Activated T-helper 2 cell treated with anti-CD3 and anti-CD28 coated beads, Interferon-gamma antibody, Interleukin-2, Interleukin-4, amounts not matched to agents 10 μg/mL and 5 μg/mL and 100 μg/mL, durations not matched to agents 14 hours and 24 hours and 36 hours (primary cell): ENCODE measurements at regions not wholly inside any gene's neighbourhood (a gene's known extent, or its start where the extent isn't known, plus 50 kb on each side); places are given as distances from the start of the nearest gene placed in this dataset.

ENCODE experiments used
- DNase-seq: peaks from one replicate; pipeline ENCODE4 v3.0.0; 2021; ENCODE audit warnings: low spot score
- H3K27ac Mint-ChIP-seq: one replicate; pipeline ENCODE4 v1.8.0; 2021; ENCODE audit warnings: mixed read lengths
- H3K27me3 Mint-ChIP-seq: one replicate; pipeline ENCODE4 v1.8.0; 2021; ENCODE audit warnings: low read depth, mixed read lengths
- H3K36me3 Mint-ChIP-seq: one replicate; pipeline ENCODE4 v1.8.0; 2021; ENCODE audit warnings: low read depth, mixed read lengths
- H3K4me1 Mint-ChIP-seq: one replicate; pipeline ENCODE4 v1.8.0; 2021; ENCODE audit warnings: low read depth, mixed read lengths
- H3K4me3 Mint-ChIP-seq: one replicate; pipeline ENCODE4 v1.8.0; 2021; ENCODE audit warnings: low read depth, mild to moderate bottlenecking, moderate library complexity, mixed read lengths
- H3K9me3 Mint-ChIP-seq: one replicate; pipeline ENCODE4 v1.8.0; 2021; ENCODE audit warnings: mixed read lengths
- intact Hi-C: fragments of 100-400 bp; cut with micrococcal nuclease; formaldehyde crosslinking; loops from one replicate; pipeline ENCODE4 v1.15.1; 2023

DNA sequence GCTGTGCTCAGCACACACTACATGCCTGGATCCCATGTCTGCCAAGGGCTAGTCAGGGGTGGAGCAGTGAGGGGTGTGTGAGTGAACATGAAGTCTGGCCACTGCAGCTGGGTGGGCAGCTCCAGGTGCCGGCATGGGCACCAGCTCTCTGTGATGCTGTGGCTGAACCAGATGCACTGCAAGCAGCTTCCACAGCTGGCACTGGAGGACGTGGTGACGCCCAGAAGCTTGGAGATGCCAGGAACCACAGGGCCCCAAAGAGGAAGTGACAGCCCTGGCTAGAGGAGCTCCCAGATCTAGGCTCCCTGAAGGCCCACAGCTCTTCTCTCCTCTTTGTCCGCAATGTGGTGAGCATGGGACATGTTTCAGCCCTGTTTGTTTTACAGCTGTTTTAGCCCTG lies 776.3 kb upstream of the POU3F3 start:
- H3K9me3 Mint-ChIP-seq, result peaks cover 17% of the 10 kb centered on the region
- no peak overlapping the region for H3K27ac Mint-ChIP-seq
- no peaks in the 10 kb centered on the region for H3K36me3 Mint-ChIP-seq
- intact Hi-C loops, result no loop called here
- H3K4me1 Mint-ChIP-seq, result no peaks in the 10 kb centered on the region
- H3K4me3 Mint-ChIP-seq, result no peak overlapping the region
- DNase-seq, result no peak
- no peaks in the 10 kb centered on the region for H3K27me3 Mint-ChIP-seq

- Mint-ChIP-seq H3K4me1 (no peaks in the 10 kb centered on the region), H3K36me3 (no peaks in the 10 kb centered on the region), H3K27ac (no peak overlapping the region), H3K4me3 (no peak overlapping the region), H3K27me3 (no peaks in the 10 kb centered on the region), H3K9me3 (peaks cover 17% of the 10 kb centered on the region)
- no peak for DNase-seq
- intact Hi-C loops, result no loop called here
Measured at GRCh38 chr2:104078431-104079157, 775.3 kb upstream of the POU3F3 start.

- Mint-ChIP-seq H3K4me1 (no peaks in the 10 kb centered on the region), H3K9me3 (peaks cover 3% of the 10 kb centered on the region), H3K27ac (no peak overlapping the region), H3K36me3 (no peaks in the 10 kb centered on the region), H3K27me3 (no peaks in the 10 kb centered on the region), H3K4me3 (no peak overlapping the region)
- intact Hi-C loops, result no loop called here
- DNase-seq, result no peak
Measured at GRCh38 chr2:104088745-104089144, 765.2 kb upstream of the POU3F3 start.

- Mint-ChIP-seq H3K4me1 (no peaks in the 10 kb centered on the region), H3K36me3 (no peaks in the 10 kb centered on the region), H3K9me3 (peaks cover 13% of the 10 kb centered on the region), H3K27me3 (no peaks in the 10 kb centered on the region), H3K4me3 (no peak overlapping the region), H3K27ac (no peak overlapping the region)
- no peak for DNase-seq
- intact Hi-C loops, result no loop called here
Measured at GRCh38 chr2:104090407-104090806, 763.5 kb upstream of the POU3F3 start.

GRCh38 chr2:104091894-104092293 lies 762.0 kb upstream of the POU3F3 start:
- intact Hi-C loops, result no loop called here
- Mint-ChIP-seq H3K27me3 (no peaks in the 10 kb centered on the region), H3K9me3 (peaks cover 13% of the 10 kb centered on the region), H3K4me1 (no peaks in the 10 kb centered on the region), H3K36me3 (no peaks in the 10 kb centered on the region), H3K27ac (no peak overlapping the region), H3K4me3 (no peak overlapping the region)
- no peak for DNase-seq

GRCh38 chr2:104092886-104093285 lies 761.0 kb upstream of the POU3F3 start:
- no peak overlapping the region for H3K4me3 Mint-ChIP-seq
- H3K4me1 Mint-ChIP-seq, result no peaks in the 10 kb centered on the region
- no peak overlapping the region for H3K27ac Mint-ChIP-seq
- intact Hi-C loops, result no loop called here
- no peaks in the 10 kb centered on the region for H3K27me3 Mint-ChIP-seq
- DNase-seq, result no peak
- H3K9me3 Mint-ChIP-seq, result peaks cover 13% of the 10 kb centered on the region
- H3K36me3 Mint-ChIP-seq, result no peaks in the 10 kb centered on the region

GRCh38 chr2:104102615-104103014 lies 751.3 kb upstream of the POU3F3 start:
- Mint-ChIP-seq H3K9me3 (peaks cover 8% of the 10 kb centered on the region), H3K27ac (no peak overlapping the region), H3K36me3 (no peaks in the 10 kb centered on the region), H3K4me1 (no peaks in the 10 kb centered on the region), H3K4me3 (no peak overlapping the region), H3K27me3 (no peaks in the 10 kb centered on the region)
- intact Hi-C loops, result no loop called here
- no peak for DNase-seq

- intact Hi-C loops, result no loop called here
- H3K27me3 Mint-ChIP-seq, result no peaks in the 10 kb centered on the region
- H3K36me3 Mint-ChIP-seq, result no peaks in the 10 kb centered on the region
- no peaks in the 10 kb centered on the region for H3K4me1 Mint-ChIP-seq
- H3K9me3 Mint-ChIP-seq, result peaks cover 9% of the 10 kb centered on the region
- H3K4me3 Mint-ChIP-seq, result no peak overlapping the region
- no peak overlapping the region for H3K27ac Mint-ChIP-seq
- DNase-seq, result no peak
Measured at GRCh38 chr2:104109356-104109755, 744.6 kb upstream of the POU3F3 start.

DNA sequence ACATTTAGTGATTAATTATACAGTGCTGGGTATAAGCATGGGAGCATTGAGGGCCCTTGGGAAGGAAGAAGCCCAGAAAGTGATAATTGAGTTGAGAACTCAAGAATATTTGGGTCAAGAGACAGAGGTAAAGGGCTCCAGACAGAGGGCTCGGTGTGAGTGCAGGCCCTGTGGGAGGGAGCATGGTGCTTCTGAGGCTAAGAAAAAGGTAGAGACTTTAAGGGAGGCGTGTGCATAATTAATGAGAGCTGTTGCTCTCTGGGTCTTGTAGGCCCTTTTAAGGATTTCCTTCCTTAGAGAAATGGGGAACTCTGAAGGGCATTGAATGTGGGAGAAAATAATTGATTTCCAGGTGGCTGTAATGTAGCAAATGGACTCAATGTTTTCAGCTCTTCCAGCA lies 735.0 kb upstream of the POU3F3 start:
- no peaks in the 10 kb centered on the region for H3K4me1 Mint-ChIP-seq
- no peak overlapping the region for H3K27ac Mint-ChIP-seq
- no peaks in the 10 kb centered on the region for H3K36me3 Mint-ChIP-seq
- H3K27me3 Mint-ChIP-seq, result no peaks in the 10 kb centered on the region
- intact Hi-C loops, result no loop called here
- no peaks in the 10 kb centered on the region for H3K9me3 Mint-ChIP-seq
- no peak overlapping the region for H3K4me3 Mint-ChIP-seq
- DNase-seq, result no peak

DNA sequence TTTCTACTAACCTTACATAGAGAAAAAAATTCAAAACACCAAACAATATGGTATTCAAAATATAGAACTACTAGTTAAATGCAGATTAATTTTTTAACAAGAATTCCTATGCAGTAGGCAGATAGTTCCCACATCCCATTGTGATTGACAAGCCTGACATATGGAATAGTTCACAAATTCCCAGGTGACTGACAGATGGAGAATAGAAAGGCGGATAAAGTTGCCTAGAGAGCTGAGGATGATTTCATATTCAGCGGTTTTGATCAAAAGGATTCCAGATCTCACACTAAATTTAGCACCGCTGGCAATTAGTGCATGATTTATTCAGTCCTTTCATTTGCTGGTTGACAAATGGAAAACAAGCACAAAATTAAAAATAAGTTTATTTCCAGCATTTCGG lies 733.7 kb upstream of the POU3F3 start:
- Mint-ChIP-seq H3K27ac (no peak overlapping the region), H3K4me3 (no peak overlapping the region), H3K9me3 (no peaks in the 10 kb centered on the region), H3K36me3 (no peaks in the 10 kb centered on the region), H3K4me1 (no peaks in the 10 kb centered on the region), H3K27me3 (no peaks in the 10 kb centered on the region)
- no peak for DNase-seq
- intact Hi-C loops, result no loop called here

- no peak for DNase-seq
- Mint-ChIP-seq H3K27ac (no peak overlapping the region), H3K36me3 (no peaks in the 10 kb centered on the region), H3K4me3 (no peak overlapping the region), H3K4me1 (no peaks in the 10 kb centered on the region), H3K9me3 (peaks cover 13% of the 10 kb centered on the region), H3K27me3 (no peaks in the 10 kb centered on the region)
- intact Hi-C loops, result no loop called here
Measured at GRCh38 chr2:104125096-104125495, 728.8 kb upstream of the POU3F3 start.

DNA sequence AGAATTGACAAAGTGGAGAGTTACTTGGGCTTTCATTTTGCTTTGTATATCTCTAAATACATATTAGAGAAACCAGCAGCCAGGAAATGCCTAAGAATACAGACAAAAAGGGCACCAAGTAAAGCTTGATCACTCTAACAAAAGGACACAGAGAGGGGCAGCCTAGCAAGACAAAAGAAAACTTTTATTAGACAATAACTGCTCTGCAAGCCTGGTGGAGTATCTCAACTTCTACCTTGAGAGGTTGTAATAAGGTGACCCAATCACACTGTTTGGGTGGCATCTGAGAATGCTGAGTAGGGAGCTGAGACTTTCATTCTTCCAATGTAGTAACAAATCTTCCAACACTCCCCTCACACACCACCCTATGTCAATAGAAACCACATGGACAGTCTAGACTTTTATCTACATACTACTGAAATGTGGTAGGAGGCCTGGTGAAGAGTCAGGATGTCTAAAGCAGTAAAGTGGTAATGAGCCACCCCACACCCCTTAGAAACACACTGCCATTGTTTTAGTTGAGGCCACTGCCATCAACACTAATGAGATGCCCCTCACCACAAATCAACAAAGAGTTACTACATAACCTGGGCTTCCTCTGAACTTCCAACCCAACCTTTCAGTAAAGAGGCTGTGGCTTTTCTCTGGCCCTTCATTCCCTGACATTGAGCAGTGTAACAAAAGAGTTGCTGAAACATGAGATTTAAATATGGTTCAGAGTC lies 726.7 kb upstream of the POU3F3 start:
- Mint-ChIP-seq H3K4me3 (no peak overlapping the region), H3K9me3 (peaks cover 13% of the 10 kb centered on the region), H3K27ac (no peak overlapping the region), H3K4me1 (no peaks in the 10 kb centered on the region), H3K36me3 (no peaks in the 10 kb centered on the region), H3K27me3 (no peaks in the 10 kb centered on the region)
- no peak for DNase-seq
- intact Hi-C loops, result no loop called here

DNA sequence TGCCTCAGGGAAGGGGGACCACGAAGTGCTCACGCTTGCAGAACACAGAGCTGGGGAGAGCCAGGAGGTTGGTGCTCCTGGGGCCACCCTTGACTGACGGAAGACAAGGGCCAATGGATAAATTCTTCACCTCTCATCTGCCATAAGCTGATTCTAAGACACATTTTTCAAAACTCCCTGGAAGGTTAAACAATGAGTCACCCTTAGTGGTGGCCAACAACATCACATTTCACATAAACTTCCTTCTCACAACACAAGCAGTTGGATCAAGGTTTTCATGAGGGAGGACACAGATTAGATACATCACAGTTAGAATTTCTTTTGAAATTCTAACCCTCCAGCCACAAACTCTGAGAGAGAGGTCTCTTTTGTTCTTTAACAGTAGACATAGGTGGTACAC lies 713.6 kb upstream of the POU3F3 start:
- no peaks in the 10 kb centered on the region for H3K27me3 Mint-ChIP-seq

More for the DNA sequence above, 713.6 kb upstream of the POU3F3 start:
- H3K4me3 Mint-ChIP-seq, result no peak overlapping the region
- H3K36me3 Mint-ChIP-seq, result no peaks in the 10 kb centered on the region
- H3K27ac Mint-ChIP-seq, result no peak overlapping the region
- H3K4me1 Mint-ChIP-seq, result no peaks in the 10 kb centered on the region
- intact Hi-C loops, result no loop called here
- DNase-seq, result no peak
- H3K9me3 Mint-ChIP-seq, result peaks cover 8% of the 10 kb centered on the region
